ENCODE measurements at regions not wholly inside any gene's neighbourhood (a gene's known extent, or its start where the extent isn't known, plus 50 kb on each side); places are given as distances from the start of the nearest gene placed in this dataset.
"Not testable (repeated sequence)": the region's sequence is repeated elsewhere in the genome, so short reads cannot be mapped to it uniquely, and the experiment has no call there.

- no peak for TF ChIP-seq CTCF (IDR thresholded peaks at IDR 0.05; ENCODE audit: control insufficient read depth, insufficient read depth, low read depth, low read length, missing control alignments)
- DNase-seq (ENCODE audit: low read depth): no peak
- H3K4me3 ChIP-seq (ENCODE audit: control insufficient read depth, low read depth, low read length): no peak overlapping the region
Observed at GRCh38 chr12:131229426-131230339, 276.0 kb downstream of the ADGRD1 start.

GRCh38 chr12:131230340-131231031 lies 276.8 kb downstream of the ADGRD1 start:
- DNase-seq (ENCODE audit: low read depth): no peak
- TF ChIP-seq CTCF (IDR thresholded peaks at IDR 0.05; ENCODE audit: control insufficient read depth, insufficient read depth, low read depth, low read length, missing control alignments): no peak
- no peak overlapping the region for H3K4me3 ChIP-seq (ENCODE audit: control insufficient read depth, low read depth, low read length)

- no peak for DNase-seq (ENCODE audit: low read depth)
- TF ChIP-seq CTCF (IDR thresholded peaks at IDR 0.05; ENCODE audit: control insufficient read depth, insufficient read depth, low read depth, low read length, missing control alignments): no peak
- H3K4me3 ChIP-seq (ENCODE audit: control insufficient read depth, low read depth, low read length): no peak overlapping the region
Observed at GRCh38 chr12:131231032-131231980, 277.6 kb downstream of the ADGRD1 start.

- TF ChIP-seq CTCF (IDR thresholded peaks at IDR 0.05; ENCODE audit: control insufficient read depth, insufficient read depth, low read depth, low read length, missing control alignments): no peak
- DNase-seq (ENCODE audit: low read depth): no peak
- no peak overlapping the region for H3K4me3 ChIP-seq (ENCODE audit: control insufficient read depth, low read depth, low read length)
Observed at GRCh38 chr12:131232036-131232435, 278.3 kb downstream of the ADGRD1 start.

GRCh38 chr12:131232872-131233271 lies 279.2 kb downstream of the ADGRD1 start:
- DNase-seq (ENCODE audit: low read depth); H3K4me3 ChIP-seq (ENCODE audit: control insufficient read depth, low read depth, low read length): not testable (repeated sequence)

GRCh38 chr12:131233850-131234789 lies 280.4 kb downstream of the ADGRD1 start:
- not testable (repeated sequence) for H3K4me3 ChIP-seq (ENCODE audit: control insufficient read depth, low read depth, low read length); DNase-seq (ENCODE audit: low read depth)

- DNase-seq (ENCODE audit: low read depth); H3K4me3 ChIP-seq (ENCODE audit: control insufficient read depth, low read depth, low read length): not testable (repeated sequence)
Observed at GRCh38 chr12:131234841-131235271, 281.1 kb downstream of the ADGRD1 start.
